GM21447 (cell line): ENCODE measurements at regions not wholly inside any gene's neighbourhood (a gene's known extent, or its start where the extent isn't known, plus 50 kb on each side); places are given as distances from the start of the nearest gene placed in this dataset.
"Not testable (repeated sequence)": the region's sequence is repeated elsewhere in the genome, so short reads cannot be mapped to it uniquely, and the experiment has no call there.

Experiments
- ATAC-seq: cut with Tn5 transposase; IDR thresholded peaks from one replicate; pipeline ENCODE4 v1.9.1; 2021; ENCODE audit not compliant: unreplicated experiment

DNA sequence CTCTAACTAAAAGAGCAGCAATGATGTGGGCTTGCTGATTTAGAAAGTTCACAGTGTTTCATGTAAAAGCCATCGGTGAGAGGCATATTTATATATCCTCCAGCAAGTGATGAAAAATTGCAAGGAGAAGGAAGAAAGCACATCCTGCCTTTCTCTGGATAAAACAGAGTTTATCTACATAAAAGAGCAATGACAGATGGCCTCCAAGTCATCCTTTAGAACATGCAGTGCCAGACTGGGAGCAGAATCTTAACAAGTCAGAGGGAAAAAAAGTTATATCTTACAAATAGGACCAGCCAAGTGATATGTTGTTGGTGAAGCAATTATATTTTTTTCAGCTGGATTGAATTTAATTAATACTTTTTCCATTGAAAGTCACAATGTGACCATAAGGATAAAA is 253.8 kb upstream of the MGMT start:
- no peak for ATAC-seq

DNA sequence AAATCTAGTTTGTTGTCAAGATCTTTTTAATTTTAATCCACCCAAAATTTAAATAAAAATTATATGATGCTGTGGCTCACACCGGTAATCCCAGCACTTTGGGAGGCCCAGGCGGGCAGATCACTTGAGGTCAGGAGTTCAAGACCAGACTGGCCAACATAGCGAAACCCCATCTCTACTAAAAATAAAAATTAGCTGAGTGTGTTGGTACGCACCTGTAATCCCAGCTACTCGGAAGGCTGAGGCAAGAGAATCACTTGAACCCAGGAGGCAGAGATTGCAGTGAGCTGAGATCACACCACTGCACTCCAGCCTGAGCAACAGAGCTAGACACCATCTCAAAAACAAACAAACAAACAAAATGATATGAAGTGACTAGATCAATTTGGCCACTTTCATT is 253.0 kb upstream of the MGMT start:
- not testable (repeated sequence) for ATAC-seq

DNA sequence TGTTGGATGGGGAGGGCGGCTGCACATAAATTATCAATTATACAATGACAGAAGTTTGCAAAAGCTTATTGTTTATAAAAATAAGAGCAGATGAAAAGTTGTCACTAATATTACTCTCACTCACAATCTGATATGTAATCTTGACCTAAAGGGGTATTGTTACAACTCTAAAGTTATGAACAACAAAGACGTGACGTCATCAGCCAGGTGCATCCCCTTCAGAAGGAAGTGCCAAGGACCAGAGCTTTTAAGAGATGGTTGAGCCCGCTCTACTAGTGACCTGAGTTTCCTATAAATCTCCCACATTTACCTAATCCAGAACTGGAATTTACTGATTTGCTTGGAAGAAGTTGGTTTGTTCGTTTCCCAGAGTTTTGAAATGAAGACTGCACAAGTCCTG is 247.7 kb upstream of the MGMT start:
- ATAC-seq: no peak

DNA sequence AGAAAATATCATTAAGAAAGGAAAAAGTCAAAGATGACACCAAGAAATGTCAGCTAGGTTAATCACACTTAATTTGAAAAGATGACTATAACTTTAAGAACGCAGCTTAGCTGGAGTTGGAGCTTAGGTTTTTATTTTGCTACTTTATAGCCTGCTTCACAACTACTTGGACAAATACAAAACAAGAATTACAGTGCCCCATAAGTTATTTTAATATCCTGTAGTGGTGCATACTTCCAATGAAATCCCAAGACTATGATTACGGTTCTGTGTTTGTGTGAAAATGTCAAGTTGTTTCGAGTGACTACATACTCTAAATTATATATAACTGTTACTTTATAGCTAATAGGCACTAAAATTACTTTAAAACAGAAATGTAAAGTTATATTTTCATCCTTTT is 244.6 kb upstream of the MGMT start:
- ATAC-seq: no peak

DNA sequence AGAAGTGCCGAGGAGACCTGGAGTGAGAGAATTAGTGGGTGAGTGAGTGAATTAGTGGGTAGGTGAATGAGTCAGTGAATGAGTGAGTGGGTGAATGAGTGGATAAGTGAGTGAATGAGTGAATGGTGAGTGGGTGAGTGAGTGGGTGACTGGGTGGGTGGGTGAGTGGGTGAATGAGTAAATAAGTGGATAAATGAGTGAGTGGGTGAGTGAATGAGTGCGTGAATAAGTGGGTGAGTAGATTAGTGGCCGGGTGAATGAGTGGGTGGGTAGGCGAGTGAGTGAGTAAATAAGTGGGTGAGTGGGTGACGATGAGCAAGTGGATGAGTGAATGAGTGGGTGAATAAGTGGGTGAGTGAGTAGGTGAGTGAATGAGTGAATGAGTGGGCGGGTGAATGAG is 243.7 kb upstream of the MGMT start:
- ATAC-seq: no peak

DNA sequence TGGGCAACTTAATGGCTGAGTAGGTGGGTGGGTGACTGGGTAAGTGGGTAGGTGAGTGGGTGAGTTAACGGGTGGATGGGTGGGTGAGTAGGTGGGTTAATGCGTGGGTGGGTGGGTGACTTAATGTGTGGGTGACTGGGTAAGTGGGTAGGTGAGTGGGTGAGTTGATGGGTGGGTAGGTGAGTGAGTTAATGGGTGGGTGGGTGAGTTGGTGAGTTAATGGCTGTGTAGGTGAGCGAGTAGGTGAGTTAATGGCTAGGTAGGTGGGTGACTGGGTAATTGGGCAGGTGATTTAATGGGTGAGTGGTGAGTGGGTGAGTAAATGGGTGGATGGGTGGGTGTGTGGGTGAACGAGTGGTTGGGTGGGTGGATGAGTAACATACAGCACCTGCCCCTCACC is 243.0 kb upstream of the MGMT start:
- no peak for ATAC-seq

DNA sequence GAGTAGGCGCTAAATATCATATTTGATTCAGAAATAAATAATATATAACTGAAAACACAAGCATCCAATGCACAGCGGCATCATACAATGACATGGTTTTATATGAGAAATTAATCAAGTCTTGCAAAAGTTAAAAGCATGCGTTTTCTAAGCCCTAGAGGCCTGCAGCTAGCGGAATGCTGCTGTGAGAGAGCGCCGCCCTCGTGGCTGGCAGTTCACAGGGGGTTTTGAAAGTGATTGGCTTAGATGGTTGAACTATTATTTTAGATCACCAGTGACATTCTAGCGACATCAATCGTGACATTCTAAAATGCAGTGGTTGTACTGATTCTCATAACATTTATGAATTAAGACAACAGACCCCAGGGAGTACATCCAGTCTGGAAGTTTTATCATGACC is 235.2 kb upstream of the MGMT start:
- no peak for ATAC-seq

DNA sequence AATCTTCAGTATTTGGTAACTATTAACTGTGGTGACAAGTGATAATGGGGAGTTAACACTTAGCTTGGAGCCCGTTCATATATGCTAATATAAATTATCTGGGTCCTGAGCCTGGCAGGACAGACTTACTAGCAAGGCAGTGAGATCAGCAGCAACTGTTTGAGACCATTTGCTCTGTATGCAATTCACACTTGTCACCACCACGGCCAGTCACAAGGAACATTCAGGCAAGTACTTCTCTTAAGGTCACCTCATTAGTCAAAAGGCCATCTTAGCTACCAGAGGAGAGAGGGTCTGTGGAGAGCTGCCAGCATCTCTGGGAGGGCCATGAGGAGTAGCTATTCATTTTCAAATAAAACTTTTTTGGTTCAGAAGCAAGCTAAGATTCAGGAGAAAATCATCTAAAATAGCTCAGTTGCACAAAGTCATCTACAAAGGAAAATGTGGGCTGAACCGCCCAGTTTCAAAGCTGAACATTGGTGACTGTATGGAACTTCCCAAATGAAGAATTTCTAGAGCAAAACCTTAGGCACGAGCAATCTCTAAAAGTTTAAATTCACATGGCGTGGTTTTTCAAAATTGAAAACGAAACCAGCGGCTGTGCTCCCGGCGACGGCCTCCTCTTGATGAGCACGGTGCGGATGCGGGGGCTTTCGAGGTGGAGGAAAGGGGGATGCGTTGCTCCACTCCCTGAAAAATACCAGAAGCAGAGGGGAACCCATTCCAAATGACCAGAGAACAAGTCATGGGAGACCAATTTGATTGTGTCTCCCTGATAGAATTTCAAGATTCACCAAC is 233.5 kb upstream of the MGMT start:
- no peak for ATAC-seq

DNA sequence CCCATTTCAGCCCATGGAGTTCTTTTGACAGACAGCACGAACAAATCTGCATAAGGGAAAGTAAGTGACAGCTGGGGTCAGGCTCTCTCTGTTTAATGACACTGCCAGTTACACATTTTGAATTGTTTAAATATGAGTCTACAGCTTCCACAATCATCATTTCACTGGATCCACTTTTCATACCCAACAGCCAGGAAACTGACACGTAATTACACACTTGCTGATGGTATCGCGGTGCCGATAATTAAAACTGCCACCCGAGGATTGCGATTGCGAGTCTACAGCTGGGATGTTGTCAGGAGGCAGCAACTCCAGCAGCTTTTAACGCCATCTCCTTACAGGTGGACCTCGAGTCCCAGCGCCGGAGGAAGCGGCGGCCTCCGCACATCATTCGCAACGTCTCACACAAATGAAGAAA is 230.8 kb upstream of the MGMT start:
- ATAC-seq: no peak

DNA sequence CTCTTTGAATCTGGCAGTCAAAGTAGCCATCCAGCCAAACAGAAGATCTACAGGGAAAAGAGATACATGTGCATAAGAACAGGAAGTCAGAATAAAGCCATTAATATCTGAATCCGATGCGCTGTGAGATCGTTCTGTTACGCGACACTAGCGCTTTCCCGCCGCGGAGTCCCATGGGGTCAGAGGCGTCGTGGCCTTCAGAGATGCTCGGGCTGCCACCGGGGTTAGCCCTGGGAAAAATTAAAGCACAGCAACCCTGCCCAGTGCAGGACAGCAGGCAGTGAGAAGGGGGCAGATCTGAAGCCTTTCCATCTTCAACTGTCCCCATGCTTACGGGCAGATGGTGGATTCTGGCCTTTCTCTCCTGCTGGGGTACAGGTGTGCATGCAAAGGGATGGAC is 225.6 kb upstream of the MGMT start:
- ATAC-seq: no peak

DNA sequence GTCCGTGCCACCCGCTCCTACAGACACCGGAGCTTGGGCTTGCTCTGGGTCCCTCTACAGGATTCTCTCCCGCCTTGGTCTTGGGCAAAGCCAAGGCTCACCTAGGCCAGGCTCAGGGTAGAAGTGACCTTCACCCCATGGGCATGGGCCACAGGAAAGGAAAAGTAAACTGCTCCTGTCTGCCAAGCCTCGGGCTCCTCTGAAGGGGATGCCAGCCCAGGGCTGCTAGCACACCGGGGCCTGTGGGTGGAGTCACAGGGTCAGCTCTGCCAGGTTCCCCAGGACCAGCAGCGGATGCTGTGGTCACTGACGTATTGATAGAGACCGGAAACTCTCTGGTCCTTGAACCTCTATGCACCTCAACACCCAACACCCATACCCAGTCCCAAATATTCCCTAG is 222.7 kb upstream of the MGMT start:
- no peak for ATAC-seq

DNA sequence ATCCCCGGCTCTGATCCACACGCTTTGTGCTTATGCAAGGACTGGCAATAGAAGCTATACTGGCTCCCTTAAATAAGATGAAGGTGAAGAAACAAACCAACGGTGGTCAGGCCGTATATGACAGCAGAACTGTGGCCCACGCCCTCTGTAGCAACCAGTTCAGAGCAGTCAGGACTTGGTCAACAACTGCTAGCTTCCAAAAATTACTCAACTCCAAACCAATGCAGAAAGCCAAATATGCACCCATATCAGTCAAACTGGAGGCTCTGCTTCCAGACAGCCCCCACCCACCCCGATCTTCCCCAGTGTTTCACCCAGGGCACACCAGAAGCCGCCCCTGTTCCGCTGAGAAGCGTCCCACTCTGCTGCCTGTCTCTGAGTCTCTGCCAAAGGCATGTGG is 222.3 kb upstream of the MGMT start:
- ATAC-seq: no peak

DNA sequence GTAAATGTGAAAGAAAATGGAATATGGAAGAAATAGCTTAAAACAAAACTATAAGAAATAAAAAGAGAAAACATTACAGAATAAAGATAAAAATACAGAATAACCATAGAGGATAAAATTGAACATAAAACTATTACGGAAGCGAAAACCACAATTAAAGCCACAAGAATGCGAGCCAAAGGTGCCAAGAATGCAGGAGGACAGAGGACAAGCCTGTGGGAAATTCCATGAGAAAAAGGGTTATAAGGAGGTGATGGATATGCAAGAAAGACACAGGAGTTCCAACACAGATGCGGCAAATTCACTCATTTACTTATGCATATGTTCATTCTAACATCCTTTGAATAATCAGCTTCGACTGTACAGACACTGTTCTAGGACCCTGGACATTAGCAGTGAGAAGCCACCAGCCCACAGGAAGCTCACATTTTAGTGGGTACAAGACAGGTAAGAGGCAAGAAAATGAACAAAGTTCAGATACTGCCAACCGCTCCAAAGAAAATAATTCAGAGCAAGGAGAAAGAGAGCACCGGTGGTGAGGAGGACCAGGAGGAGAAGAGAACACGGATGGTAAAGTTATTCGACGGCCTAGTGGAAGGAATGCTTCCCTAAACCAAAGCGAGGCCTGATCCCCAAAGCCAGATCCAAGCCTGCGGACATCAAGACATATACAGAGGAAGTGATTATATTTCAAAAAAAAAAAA is 213.7 kb upstream of the MGMT start:
- ATAC-seq: no peak

DNA sequence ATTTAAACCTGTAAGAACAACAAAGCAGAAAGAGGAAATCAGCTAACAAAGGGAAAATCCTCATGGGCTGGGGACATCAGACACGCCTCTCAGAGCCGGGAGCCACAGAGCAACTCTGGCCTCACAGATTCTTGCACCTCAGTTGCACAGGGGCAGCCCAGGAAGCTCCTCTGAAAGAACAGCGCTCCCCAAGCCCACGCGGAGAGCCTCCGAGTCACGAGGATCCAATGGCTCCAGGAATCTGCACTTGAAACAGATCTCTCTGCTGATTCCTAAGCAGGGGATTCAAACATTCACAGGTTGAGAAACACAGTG is 213.2 kb upstream of the MGMT start:
- no peak for ATAC-seq

DNA sequence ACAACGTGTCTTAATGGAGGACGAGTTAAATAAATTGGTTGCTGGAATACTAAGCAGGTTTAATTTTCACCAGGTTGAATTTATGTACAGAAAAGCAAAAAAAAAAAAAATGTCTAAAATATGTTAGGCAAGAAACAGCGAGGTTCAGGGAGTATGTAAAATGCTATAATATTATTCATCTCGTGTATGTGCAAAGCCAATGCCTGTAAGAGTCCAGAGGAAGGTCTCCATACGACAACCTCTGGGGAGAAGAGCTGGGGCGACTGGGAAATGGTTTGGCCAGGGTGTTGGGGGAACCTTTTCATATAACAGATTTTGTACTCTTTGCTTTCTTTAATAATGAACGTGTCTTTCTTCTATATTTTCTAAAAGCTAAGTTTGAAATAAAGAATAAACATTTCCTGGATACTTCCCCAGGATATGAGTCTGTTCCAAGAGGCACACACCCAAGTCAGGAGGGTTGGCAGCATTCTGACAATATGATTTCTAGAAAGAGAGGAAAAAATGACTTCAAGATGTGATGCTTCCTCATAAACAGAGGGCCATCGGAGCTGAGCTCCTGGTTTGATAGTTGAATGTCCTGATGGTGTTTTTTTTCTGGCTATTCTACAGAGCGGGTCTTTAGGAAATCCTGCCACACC is 208.6 kb upstream of the MGMT start:
- ATAC-seq: no peak

DNA sequence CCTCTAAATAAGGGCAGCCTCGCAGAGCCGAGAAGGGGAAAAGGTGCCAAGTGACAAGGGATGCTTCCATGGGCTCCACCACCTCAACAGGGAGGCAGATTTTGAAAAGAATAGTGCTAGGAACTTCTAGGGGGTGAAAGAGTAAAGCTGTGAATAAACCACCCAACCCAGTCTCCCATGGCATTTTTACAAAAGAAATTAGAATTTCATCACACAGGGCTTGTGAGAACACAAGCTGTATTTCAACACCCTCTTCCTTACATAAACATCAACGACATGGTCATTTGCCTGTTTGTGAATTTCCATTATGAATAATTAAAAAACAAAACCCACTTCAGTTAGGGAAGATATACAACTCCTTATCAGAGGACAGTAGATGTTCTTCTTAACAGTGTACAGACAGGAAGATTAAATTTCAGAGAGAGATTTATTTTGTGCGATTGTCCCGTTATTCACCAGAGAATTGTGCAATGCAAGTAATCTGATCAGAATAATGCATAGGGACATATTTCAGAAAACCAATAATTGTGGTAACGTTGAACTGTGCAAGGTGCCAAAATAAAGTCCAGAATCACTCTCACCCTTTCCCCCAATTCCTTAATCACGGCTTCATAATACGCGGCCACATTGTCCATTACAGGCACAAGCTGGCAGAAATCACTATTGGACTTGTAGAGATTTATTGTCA is 207.8 kb upstream of the MGMT start:
- ATAC-seq: no peak

DNA sequence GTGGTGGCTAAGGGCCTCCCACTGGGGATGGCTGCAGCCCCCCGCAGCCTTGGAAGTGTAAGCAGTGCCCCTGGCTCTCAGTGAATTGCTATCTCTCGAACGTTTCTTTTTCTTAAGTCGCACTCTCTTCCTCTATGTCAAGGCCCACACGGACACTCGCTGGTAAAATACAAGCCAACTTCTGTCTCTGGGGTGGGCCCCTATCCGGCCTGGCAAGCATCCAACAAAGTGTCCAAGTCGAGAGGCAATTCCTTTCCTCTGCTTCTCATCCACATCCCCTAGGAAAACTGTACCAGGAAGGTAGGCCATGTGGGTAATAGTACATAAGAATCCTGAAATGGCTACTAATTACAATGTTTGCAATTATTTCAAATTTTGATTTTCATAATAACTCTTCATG is 194.9 kb upstream of the MGMT start:
- no peak for ATAC-seq

DNA sequence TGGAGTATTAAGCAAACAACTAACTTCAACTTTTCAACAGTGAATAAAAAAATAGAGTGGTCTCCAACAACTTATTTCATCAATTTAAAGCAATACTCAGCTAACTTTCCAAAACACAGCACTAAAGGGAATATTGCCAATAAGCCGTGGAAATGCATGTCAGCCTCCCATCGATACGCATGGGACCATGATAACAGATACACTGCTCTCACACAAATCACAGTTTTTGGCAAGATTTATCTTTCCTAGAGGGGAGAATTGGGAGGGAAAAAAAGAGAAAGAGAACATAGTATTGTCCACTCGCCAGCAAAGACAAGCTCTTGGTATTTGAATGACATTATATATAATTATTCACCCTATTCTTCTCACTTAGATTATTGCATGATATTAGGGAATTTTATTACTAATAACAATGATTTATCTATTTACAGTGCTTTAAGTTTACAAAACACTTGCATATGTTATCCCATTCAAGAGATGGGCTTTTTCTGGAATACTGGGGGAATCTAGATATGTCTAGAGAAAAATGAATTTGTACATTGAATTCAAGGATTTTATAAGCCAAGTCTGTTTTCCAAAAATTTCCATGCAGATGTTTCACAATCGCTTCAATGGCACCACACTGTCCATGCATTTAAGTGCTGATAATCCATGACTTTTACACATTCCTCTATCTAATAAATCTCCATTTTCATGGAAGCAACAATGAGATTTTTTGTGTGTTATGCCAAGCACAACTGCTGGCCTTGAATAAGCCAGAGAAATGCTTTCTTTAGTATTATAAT is 194.0 kb upstream of the MGMT start:
- ATAC-seq: no peak

DNA sequence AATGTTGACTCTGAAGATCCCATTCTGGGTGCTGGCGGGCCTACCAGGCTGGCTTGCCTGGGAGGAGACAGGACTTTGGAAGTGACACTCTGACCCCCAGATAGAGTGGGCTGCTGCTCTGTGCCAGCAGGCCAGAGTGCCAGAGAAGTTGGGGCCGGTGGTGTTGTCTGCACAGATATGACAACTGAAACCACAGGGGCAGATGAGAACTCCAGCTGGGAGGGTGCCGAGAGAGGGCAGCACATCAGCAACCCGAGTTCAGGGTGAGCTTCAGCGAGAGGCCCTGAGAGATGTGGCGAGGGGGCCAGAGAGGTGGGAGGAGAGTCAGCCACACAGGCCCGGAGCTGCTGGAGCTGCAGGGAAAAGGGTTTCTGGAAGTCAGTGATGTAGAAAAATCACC is 193.2 kb upstream of the MGMT start:
- no peak for ATAC-seq

DNA sequence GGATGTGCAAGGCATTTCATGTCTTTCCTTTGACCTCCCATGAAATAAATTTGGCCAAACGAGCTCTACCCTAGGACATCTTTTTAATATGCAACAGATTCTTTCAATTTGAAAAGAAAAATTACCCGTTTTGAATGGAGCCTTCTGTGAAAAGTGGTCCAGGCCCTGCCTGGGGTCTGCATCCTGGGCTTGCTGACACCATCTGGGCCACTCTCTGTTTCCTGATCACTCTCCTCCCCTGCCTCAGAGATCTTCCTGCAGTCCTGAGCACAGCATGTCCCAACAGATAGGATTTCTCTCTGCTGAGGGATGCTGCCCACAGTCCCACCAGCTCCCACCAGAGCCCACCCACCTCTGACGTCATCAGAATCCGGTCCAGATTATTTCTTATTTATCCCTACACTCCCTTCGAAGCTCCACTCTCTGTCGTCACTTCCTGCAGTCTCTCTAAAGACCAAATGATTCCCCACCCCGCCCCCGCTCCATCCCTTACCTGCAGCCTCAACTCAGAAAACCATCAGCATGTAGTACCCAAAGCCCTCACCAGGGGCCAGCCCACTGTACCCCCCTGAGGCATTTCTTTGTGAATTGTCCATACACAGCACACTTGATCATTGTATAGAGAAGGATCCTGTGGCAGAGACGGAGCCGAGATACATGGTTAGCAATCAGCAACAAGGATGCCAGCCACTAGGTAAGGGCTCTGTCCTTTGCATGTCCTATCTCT is 192.1 kb upstream of the MGMT start:
- ATAC-seq: no peak
